ENCODE measurements at regions not wholly inside any gene's neighbourhood (a gene's known extent, or its start where the extent isn't known, plus 50 kb on each side); places are given as distances from the start of the nearest gene placed in this dataset.

DNA sequence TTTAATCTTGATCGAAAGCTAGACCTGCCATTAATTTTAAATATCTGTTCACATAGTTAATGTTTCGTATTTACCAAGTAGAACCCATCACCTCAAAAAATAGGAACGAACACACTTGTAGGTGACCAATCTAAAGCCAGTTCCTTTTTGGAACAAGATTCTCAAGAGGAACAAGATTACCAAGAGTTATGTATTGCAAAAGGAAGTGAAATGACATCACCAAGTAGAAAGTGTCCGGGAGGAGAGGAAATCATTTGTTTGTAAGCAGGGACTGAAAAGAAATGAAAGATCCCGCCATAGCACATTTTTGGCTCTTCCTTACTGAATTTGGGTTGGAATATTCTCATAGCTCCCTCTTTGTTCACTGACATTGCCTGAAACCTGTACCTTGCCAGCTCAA, 1200.5 kb downstream of the SORCS1 start:
- 69 to 74% methylated on average over 3 to 5 of the region's 5 CpGs for WGBS, 2 donors (ENCODE audit: low coverage in 1 of 2)
- intact Hi-C loops (cut with DNase I; ENCODE audit: low total_unique reads) = no loop called here
- in situ Hi-C loops (cut with MboI; ENCODE audit: low pct_ligation_motif_present in 1 of 4, low pct_unique_long_range_greater_than_20kb in 1 of 4, low sequenced_read_pairs in 3 of 4) = no loop called here

GRCh38 chr10:105963334-105963884, 1201.1 kb downstream of the SORCS1 start:
- H3K36me3 ChIP-seq = no peaks in the 10 kb centered on the region
- no peak overlapping the region for H3K27ac ChIP-seq
- intact Hi-C loops (cut with DNase I; ENCODE audit: low total_unique reads) = no loop called here
- in situ Hi-C loops (cut with MboI; ENCODE audit: low pct_ligation_motif_present in 1 of 4, low pct_unique_long_range_greater_than_20kb in 1 of 4, low sequenced_read_pairs in 3 of 4) = no loop called here
- no peaks in the 10 kb centered on the region for H3K4me1 ChIP-seq
- no peaks in the 10 kb centered on the region for H3K9me3 ChIP-seq
- TF ChIP-seq, protein P1, sequence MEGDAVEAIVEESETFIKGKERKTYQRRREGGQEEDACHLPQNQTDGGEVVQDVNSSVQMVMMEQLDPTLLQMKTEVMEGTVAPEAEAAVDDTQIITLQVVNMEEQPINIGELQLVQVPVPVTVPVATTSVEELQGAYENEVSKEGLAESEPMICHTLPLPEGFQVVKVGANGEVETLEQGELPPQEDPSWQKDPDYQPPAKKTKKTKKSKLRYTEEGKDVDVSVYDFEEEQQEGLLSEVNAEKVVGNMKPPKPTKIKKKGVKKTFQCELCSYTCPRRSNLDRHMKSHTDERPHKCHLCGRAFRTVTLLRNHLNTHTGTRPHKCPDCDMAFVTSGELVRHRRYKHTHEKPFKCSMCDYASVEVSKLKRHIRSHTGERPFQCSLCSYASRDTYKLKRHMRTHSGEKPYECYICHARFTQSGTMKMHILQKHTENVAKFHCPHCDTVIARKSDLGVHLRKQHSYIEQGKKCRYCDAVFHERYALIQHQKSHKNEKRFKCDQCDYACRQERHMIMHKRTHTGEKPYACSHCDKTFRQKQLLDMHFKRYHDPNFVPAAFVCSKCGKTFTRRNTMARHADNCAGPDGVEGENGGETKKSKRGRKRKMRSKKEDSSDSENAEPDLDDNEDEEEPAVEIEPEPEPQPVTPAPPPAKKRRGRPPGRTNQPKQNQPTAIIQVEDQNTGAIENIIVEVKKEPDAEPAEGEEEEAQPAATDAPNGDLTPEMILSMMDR (IDR thresholded peaks at IDR 0.05) = no peak
- no peak for TF ChIP-seq POLR2AphosphoS5 (IDR thresholded peaks at IDR 0.05)
- no peak for TF ChIP-seq EP300 (IDR thresholded peaks at IDR 0.05; ENCODE audit: low read depth)
- TF ChIP-seq POLR2A (IDR thresholded peaks at IDR 0.05) = no peak
- no peak overlapping the region for H3K4me3 ChIP-seq
- H3K27me3 ChIP-seq = no peaks in the 10 kb centered on the region
- 10 to 14% methylated on average over 1 of the region's 1 CpG for WGBS, 2 donors (ENCODE audit: low coverage in 1 of 2)
- DNase-seq = no peak

More for the DNA sequence above, 1200.5 kb downstream of the SORCS1 start:
- Histone ChIP-seq H3K36me3 (no peaks in the 10 kb centered on the region), H3K27ac (no peak overlapping the region), H3K9me3 (no peaks in the 10 kb centered on the region), H3K27me3 (no peaks in the 10 kb centered on the region), H3K4me1 (no peaks in the 10 kb centered on the region), H3K4me3 (no peak overlapping the region)
- TF ChIP-seq POLR2AphosphoS5 (IDR thresholded peaks at IDR 0.05) = no peak
- TF ChIP-seq EP300 (IDR thresholded peaks at IDR 0.05; ENCODE audit: low read depth) = no peak
- TF ChIP-seq, protein P1 (IDR thresholded peaks at IDR 0.05) = no peak
- TF ChIP-seq POLR2A (IDR thresholded peaks at IDR 0.05) = no peak
- no peak for DNase-seq

GRCh38 chr10:105956550-105956949, 1208.0 kb downstream of the SORCS1 start:
- Histone ChIP-seq H3K36me3 (no peaks in the 10 kb centered on the region), H3K9me3 (no peaks in the 10 kb centered on the region), H3K27ac (no peak overlapping the region), H3K4me1 (peaks cover 0 to 5% (median 0%) of the 10 kb centered on the region in 4 donors), H3K4me3 (no peak overlapping the region), H3K27me3 (no peaks in the 10 kb centered on the region)
- no peak for TF ChIP-seq POLR2AphosphoS5 (IDR thresholded peaks at IDR 0.05)
- no peak for TF ChIP-seq EP300 (IDR thresholded peaks at IDR 0.05; ENCODE audit: low read depth)
- TF ChIP-seq POLR2A (IDR thresholded peaks at IDR 0.05) = no peak
- TF ChIP-seq, protein P1 (IDR thresholded peaks at IDR 0.05) = no peak
- intact Hi-C loops (cut with DNase I; ENCODE audit: low total_unique reads) = no loop called here
- 86% methylated on average over 1 of the region's 1 CpG; no CpG with 5 or more reads in 1 of the 2 donors for WGBS, 2 donors (ENCODE audit: low coverage in 1 of 2)
- in situ Hi-C loops (cut with MboI; ENCODE audit: low pct_ligation_motif_present in 1 of 4, low pct_unique_long_range_greater_than_20kb in 1 of 4, low sequenced_read_pairs in 3 of 4) = no loop called here
- no peak for DNase-seq

DNA sequence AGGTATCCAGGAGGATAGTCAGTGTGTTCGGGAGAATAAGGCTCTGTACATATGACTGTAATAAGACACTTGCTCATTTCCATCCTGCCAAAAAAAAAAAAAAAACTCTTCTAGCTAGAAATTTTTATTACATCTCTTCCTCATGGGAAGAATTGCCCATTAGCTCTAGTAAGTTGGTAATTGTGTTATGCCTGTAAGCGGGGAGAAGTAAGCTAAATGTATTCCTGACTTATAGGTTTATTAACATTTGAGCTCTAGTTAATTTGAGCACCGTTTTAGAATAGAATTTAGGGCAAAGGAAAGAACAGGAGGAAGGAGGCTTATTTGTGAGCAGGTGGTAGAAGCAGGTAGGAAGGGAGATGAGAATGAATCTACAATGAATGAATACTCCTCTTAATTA, 1210.6 kb downstream of the SORCS1 start:
- intact Hi-C loops (cut with DNase I; ENCODE audit: low total_unique reads) = no loop called here
- H3K4me1 ChIP-seq = peaks cover 0 to 5% (median 0%) of the 10 kb centered on the region in 4 donors
- TF ChIP-seq EP300 (IDR thresholded peaks at IDR 0.05; ENCODE audit: low read depth) = no peak
- no peak for TF ChIP-seq POLR2A (IDR thresholded peaks at IDR 0.05)
- TF ChIP-seq POLR2AphosphoS5 (IDR thresholded peaks at IDR 0.05) = no peak
- TF ChIP-seq, protein P1 (IDR thresholded peaks at IDR 0.05) = no peak
- no peak for DNase-seq
- H3K4me3 ChIP-seq = no peak overlapping the region
- no peaks in the 10 kb centered on the region for H3K27me3 ChIP-seq
- H3K9me3 ChIP-seq = no peaks in the 10 kb centered on the region
- H3K36me3 ChIP-seq = no peaks in the 10 kb centered on the region
- WGBS, 2 donors (ENCODE audit: low coverage in 1 of 2) = 37 to 82% methylated on average over 2 to 3 of the region's 3 CpGs
- in situ Hi-C loops (cut with MboI; ENCODE audit: low pct_ligation_motif_present in 1 of 4, low pct_unique_long_range_greater_than_20kb in 1 of 4, low sequenced_read_pairs in 3 of 4) = no loop called here
- H3K27ac ChIP-seq = no peak overlapping the region
